GM12878 (cell line): ENCODE measurements at regions not wholly inside any gene's neighbourhood (a gene's known extent, or its start where the extent isn't known, plus 50 kb on each side); places are given as distances from the start of the nearest gene placed in this dataset.

Experiments
- BACH1 ChIP-seq: fragments of 450-650 bp; IDR thresholded peaks from 2 replicates; pipeline ENCODE4 v1.6.1; 2017; ENCODE audit warnings: mild to moderate bottlenecking, borderline replicate concordance
- CHD1 ChIP-seq: IDR thresholded peaks from 2 replicates; pipeline ENCODE4 v1.6.1; 2012; ENCODE audit warnings: low read depth, low read length, improper control_type of control experiment
- CREM ChIP-seq: IDR thresholded peaks from 2 replicates; pipeline ENCODE4 v1.6.1; 2014; ENCODE audit warnings: antibody characterized with exemption, low read depth
- CTCF ChIP-seq, 3 experiments: IDR thresholded peaks in 2 of 3; conservative IDR thresholded peaks in 1 of 3; 2 replicates each; pipeline ENCODE4 v1.5.1; 2011; ENCODE audit warnings: low read depth in 3 of 3, low read length in 3 of 3, mild to moderate bottlenecking in 3 of 3, control low read depth in 2 of 3, moderate library complexity in 2 of 3, inconsistent platforms in 1 of 3, mixed read lengths in 1 of 3; ENCODE audit not compliant: control insufficient read depth in 2 of 3, insufficient read depth in 1 of 3; ENCODE audit errors: extremely low read depth in 1 of 3
- EZH2 ChIP-seq: IDR thresholded peaks from 2 replicates; pipeline ENCODE4 v1.6.1; 2012; ENCODE audit warnings: low read depth, mild to moderate bottlenecking, control low read depth, inconsistent platforms, low read length, borderline replicate concordance; ENCODE audit not compliant: control insufficient read depth
- FOXM1 ChIP-seq: IDR thresholded peaks from 2 replicates; pipeline ENCODE4 v1.6.1; 2012; ENCODE audit warnings: low read depth, mild to moderate bottlenecking, inconsistent platforms, low read length, moderate library complexity
- NFIC ChIP-seq: IDR thresholded peaks from 2 replicates; pipeline ENCODE4 v1.6.1; 2012; ENCODE audit warnings: low read depth, mild to moderate bottlenecking, inconsistent platforms, low read length, moderate library complexity
- POLR2AphosphoS5 ChIP-seq: IDR thresholded peaks from 2 replicates; pipeline ENCODE4 v1.6.1; 2011; ENCODE audit warnings: mild to moderate bottlenecking, low read length, inconsistent platforms
- SP1 ChIP-seq: IDR thresholded peaks from one replicate; pipeline ENCODE4 v1.6.1; 2011; ENCODE audit warnings: low read depth, low read length

- TF ChIP-seq SP1 (no peak), CTCF (IDR thresholded peaks at IDR 0.05 in 2 of 3, conservative IDR thresholded peaks at IDR 0.05 in 1 of 3; ENCODE audit: control insufficient read depth in 2 of 3, extremely low read depth in 1 of 3, insufficient read depth in 1 of 3, low read depth in 3 of 3, low read length in 3 of 3) (no peak), POLR2AphosphoS5 (no peak), BACH1 (no peak), EZH2 (no peak), CHD1 (no peak), FOXM1 (no peak), CREM (no peak), NFIC (no peak)
Observed at GRCh38 chr1:189681252-189681919, 796.3 kb downstream of the BRINP3 start.
